Islet precursor cell (in vitro differentiated cells): ENCODE measurements at regions not wholly inside any gene's neighbourhood (a gene's known extent, or its start where the extent isn't known, plus 50 kb on each side); places are given as distances from the start of the nearest gene placed in this dataset.
"Not testable (repeated sequence)": the region's sequence is repeated elsewhere in the genome, so short reads cannot be mapped to it uniquely, and the experiment has no call there.

Experiments
- DNase-seq: peaks from one replicate; pipeline ENCODE4 v3.0.0-alpha.2; 2018

DNA sequence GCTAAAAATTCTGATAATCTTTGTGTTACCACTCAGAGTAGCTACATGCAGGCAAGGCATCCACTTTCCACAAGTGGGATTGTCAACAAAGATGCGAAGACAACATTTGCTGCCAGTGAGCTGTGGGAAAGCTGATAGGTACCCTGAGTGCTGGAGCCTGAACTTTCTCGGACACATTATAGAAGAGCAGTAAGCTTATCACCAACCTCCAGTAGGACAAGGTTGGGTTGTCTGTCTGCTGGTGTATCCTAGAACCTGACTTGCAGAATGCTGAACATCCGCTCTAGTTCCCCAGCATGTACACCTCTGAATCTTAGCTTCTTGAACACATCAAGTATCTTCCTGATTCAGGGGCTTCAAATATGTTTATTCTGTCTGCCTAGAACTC lies 103.8 kb upstream of the PPM1H start:
- DNase-seq: no peak

DNA sequence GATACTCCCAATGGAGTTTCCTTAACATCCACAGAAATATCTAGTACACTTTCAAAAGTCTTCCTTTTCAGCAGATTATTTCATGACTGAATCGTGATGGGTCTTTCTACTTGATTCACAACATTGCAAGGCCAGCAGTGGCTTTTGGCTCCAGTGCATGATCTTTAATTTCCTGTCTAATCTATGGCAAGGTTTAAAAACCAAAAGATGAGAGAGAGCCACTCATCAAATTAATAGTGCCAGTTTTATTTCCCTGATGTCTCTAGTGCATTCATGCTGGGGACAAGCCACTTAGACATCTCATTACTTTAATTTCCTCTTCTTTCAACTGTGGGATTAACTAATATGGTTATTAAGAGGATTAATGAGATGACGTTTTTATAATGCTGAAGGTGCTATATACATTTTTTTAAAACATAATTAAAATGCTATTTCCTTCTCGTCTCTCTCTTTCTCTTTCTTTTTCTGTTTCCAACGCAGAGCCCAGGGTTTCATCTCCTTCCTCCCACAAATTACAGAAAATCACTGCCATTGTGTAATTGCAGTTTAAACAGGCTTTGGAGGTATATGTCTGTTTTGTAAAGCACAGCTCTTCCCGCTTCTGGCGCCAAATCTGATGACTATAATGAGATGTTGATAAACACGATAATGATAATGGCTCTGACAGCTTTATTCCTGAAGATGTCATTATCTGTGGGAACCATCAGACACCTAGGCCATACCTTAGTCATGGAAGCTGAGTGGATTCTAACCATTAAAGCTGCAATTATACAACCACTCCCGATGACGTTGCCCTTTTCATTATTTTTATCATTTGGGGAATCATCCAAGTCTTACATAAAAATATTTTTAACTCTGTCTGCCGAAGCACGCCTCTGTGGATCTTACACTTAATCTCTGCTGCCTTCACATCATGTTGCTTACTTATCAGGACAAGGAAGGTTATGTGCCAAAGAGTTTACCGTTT lies 103.1 kb upstream of the PPM1H start:
- DNase-seq: no peak

DNA sequence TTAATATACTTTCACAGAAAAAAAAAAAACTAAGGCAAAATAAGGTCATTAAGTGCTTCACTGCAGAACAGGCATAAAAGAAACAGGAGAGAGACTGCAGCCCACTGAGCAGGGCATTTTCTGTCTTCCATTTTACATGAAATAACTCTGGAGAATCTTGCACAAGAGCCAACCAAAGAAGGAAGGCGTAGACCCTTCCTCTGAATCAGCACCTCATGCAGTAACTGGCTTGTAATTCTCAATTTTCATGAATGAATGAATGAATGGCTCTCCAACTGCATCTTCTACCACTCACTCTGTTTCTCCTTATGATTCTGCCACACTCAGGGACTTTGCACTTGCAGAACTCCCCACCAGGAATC lies 102.0 kb upstream of the PPM1H start:
- no peak for DNase-seq

DNA sequence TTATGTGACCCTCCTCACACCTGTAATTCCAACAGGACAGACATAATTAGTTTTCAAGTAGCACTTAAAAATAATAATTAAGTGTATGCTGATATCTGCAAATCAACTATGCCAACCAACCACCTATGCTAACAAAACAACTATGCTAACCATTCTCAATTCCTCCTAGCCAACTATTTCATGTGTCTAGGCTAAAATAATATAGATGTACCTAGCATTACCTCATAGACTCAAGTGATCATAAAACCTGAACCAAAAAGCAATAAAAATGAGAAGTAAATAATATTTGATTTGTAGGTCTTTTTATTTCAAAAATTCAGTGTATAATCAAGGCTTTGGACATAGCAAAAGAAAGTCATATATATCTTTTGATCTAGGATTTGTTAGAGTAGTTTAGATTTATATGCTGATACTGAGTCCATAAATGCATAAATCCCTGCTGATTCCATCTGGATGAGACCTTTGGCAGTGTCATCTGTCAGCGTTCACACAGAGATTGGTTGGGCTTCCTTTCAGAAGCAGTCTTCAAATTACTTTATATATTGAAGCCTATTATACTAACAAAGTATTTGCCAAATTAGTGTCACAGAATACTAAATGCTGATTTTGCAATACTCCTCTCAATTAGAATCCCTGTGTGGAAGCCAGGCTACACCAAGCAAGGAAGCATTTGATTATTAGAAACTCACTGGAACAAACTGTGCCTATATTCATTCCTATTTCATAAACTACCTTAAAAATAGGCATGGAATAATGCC lies 101.4 kb upstream of the PPM1H start:
- no peak for DNase-seq

DNA sequence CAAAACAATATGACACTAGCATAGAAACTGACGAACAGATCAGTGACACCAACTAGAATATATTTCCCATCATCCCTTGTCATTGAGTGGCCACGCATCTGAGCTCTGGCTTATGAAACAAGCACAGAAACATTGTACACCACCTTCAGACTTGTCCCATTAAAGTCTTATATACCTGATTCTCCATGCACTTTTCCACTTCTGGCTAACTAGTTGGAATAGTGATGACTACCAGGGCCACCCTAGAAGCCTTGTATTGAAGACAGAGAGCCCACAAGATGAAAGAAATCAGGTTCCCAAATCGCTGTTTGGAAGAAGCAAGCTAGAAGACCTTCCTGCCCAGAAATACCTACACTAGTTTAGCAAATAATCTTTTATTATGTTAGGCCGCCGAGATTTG lies 99.7 kb upstream of the PPM1H start:
- no peak for DNase-seq

DNA sequence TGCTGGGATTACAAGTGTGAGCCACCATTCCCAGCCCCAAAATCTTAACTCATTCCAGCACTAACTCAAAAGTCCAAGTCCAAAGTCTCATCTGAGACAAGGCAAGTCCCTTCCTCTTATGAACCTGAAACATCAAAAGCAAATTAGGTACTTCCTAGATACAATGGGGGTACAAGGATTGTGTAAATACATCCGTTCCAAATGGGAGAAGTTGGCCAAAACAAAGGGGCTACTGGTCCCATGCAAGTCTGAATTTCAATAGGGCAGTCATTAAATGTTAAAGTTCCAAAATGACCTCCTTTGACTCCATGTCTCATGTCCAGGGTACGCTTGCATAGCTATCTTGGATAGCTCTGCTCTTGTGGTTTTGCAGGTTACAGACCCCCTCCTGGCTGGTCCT lies 94.7 kb upstream of the PPM1H start:
- DNase-seq: no peak

DNA sequence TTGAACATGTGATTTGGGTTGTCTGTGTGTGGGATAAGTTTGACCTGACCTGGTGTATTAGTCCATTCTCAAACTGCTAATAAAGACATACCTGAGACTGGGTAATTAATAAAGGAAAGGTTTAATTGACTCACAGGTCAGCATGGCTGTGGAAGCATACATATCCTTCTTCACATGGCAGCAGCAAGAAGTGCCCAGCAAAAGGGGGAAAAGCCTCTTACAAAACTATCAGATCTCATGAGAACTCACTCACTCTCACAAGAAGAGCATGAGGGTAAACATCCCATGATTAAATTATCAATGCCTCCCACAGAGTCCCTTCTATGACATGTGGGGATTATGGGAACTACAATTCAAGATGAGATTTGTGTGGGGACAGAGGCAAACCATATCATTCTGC lies 94.0 kb upstream of the PPM1H start:
- no peak for DNase-seq

DNA sequence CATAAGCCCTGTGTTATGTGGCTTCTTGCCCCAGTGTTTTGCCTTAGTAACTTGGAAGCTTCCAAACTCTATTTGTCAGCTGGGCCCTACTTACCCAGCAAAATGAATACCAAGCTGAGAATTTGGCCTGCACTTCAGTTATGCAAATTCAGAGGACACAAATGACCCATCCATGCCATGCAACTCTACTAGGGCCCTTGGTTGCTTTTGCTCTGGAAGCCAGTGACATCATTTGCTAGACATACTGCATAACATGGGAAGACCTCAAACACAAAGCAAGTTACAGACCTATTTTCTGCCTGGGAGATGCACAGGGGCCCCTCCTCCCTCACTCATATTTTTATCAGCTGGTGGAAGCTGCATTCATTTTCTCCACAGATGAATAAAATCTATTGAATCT lies 90.2 kb upstream of the PPM1H start:
- no peak for DNase-seq

DNA sequence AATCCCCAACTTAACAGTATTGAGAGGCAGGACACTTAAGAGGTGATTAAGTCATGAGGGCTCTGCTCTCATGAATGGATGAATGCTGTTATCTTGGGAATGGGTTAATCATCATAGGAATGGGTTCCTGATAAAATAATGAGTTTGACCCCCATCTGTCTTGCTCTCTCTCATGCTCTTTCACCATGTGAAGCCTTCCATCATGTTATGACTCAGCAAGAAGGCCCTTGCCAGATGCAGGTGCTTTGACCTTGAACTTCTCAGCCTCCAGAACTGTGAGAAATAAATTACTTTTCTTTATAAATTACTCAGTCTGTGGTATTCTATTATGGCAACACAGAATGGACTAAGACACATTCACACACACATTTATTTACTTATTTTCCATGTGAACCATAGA lies 89.0 kb upstream of the PPM1H start:
- DNase-seq: no peak

DNA sequence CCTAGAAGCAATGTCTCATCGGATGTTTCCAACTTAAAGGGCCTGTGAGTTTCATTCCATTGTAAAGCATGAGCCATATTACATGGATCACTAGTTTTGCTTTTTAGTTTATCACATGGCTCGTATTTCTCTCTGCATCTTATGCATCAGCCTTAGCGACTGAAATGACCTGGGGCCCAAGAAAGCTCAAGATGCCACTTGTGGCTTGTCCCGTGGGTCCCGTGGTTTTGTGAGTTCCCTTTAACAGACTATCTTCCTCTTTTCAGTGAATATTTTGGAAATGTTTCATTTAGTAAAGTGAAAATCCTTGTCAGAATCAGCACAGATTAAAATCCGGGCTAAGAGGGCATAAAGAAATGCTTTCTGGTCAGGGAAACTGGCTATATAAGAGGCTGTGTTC lies 86.2 kb upstream of the PPM1H start:
- DNase-seq: no peak

DNA sequence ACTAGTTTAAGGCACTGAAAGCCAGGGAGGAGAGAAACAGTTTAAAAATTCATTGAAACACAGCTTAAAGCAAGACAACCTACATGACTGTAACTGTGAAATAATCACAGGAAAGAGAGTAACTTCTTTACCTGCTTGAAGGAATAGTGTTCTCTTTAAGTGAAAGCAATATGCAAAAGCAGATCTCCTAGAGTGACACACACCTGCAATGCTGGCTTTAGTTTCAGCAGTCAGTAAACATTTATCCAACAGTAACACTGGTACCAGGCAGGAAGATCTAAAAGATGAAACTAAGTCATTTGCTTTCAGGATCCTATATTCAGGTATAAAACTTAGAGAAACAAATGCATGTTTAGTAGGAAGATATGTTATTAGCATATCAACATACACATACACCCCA lies 85.3 kb upstream of the PPM1H start:
- DNase-seq: no peak

DNA sequence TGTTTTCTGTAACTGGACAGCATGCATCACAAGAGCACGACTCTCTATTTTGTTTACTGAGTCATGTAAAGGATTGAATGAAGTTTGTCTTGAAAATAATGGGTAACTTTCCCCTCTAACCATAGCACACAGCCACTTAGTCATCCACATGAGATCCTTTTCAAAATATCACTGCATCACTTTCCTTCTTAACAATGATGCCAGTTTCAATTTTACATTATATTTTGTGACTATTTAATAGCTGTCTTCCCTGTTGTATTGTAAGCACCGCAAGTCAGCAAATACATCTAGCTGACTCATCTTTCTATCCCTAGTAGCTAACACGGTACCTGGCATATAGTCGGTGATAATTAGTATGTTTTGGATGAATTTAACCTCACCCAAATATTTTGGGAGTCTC lies 83.3 kb upstream of the PPM1H start:
- DNase-seq: no peak

DNA sequence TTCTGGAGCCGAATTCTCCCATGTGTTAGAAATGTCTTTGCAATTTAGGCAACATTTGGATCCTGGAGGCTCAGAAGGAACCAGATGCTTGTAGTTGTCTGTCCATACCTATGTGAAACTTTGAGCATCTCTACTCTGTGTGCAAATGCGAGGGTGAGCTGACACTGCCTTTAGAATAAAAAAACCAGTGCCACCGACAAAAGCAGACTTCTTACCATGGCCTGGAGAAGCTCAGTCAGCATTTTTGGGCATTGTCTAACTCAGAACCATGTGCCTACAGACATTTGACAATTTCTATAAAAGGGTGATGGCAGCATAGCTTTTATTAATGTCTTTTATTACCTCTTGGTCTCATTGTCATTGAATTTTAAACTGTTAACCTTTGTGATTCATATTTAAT lies 78.4 kb upstream of the PPM1H start:
- no peak for DNase-seq

DNA sequence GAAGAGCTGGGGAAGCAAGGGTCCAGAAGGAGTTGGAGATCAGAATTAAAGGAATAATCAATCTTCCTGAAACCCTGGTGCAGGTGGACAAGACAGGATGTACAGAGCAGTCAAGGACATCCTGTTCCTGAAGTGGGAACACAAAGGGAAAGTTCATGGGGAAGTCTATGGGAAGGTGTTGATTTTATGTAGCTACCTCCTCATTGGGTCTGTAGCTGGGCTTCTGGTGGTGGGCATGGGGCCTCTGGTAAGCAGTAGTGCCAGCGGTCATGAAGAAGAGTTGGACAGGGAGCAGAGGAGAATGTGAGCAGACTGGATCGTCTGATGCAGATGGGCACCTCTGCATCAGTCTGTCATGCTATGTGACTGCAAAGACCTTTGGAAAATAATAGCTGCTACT lies 75.7 kb upstream of the PPM1H start:
- DNase-seq: no peak

DNA sequence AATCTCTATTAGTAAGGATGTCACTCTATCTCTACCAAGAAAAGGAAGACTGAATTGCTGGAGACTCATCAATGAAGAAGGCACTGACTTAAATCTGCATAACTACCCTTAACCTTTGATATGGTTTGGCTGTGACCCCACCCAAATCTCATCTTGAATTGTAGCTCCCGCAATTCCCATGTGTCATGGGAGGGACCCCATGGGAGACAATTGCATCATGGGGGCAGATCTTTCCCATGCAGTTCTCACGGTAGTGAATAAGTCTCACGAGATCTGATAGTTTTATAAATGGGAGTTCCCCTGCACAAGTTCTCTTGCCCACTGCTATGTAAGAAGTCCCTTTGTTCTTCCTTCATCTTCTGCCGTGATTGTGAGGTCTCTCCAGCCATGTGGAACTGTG lies 73.4 kb upstream of the PPM1H start:
- no peak for DNase-seq

DNA sequence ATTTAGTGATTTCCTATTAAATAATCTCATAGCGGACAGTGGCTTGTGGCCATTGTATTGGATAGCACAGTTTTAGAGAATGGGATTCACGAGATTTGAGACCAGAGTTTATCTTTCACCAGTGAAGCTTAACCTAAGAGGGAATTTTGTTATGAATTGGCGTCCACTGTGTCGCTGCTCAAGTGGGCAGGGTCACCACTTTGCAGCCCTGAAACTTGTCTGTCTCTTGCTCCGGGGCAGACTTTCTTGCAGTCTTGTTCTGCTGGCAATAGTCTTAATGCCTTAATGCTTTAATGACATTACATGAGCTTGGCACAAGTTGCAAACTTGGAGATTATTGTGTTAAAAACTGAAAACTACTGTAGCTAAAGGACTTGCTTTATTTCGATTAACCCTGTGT lies 72.8 kb upstream of the PPM1H start:
- DNase-seq: no peak

DNA sequence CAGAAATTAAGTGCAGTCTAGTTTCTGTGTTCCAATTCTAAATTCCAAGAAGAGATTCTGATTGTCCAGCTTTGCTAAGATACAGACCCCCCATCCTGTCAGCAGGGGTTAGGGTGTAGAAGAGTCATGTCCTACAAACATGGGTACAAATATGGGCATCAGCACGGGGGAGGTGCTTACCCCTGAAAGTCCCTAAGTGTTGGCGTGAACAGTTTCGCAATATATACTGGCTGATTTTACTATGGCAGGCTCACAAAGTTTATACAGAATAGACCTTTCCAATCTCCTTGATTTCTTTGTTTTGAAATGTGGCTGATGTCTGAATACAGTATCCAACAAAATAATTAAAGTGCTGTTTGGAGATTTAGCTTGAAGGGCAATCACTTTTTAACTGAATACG lies 71.6 kb upstream of the PPM1H start:
- DNase-seq: no peak

DNA sequence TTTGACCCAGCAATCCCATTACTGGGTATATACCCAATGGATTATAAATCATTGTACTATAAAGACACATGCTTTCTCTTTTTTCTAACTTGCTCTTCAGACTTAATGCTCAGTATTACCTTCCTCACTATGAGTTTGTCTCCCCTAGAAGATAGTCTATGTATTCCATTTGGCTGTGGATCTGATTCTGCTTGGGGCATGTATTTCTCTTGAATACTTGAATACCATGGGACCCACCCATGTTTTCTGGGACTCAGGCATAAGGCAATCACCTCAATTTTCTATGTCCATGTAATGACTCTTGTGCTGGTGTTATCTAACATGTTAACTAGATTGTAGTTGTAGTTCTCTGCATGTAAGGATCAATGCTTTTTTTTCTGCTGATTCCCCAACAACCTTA lies 70.4 kb upstream of the PPM1H start:
- no peak for DNase-seq

DNA sequence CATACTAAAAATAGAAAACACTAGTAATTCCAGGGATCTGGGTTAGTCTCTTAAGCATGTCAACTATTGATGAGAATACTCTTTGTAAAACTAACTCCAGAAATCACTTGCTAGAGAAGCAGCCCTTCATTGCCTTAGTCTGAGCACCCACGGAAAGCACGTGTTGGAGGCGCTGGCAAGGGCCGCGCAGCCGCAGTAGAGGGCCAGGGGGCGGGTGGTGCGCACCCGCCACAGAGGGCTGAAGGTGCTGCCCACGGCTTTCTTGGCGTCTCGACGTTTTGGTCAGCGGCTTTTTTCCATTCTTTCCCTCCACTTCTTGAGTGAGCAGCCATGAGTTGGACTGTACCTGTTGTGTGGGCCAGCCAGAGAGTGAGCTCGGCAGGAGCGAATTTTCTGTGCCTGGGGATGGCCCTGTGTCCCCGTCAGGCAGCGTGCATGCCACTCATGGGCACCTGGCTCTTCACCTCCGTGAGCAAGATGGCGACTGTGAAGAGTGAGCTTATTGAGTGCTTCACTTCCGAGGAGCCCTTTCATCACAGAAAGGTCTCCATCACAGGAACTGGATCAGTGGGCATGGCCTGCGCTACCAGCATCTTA lies 68.4 kb upstream of the PPM1H start:
- DNase-seq: no peak

DNA sequence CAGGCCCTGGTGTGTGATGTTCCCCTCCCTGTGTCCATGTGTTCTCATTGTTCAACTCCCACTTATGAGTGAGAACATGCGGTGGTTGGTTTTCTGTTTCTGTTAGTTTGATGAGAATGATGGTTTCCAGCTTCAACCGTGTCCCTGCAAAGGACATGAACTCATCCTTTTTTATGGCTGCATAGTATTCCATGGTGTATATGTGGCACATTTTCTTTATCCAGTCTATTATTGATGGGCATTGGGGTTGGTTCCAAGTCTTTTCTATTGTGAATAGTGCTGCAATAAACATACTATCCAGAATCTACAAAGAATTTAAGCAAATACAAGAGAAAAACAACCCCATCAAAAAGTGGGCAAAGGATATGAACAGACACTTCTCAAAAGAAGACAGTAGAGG lies 67.1 kb upstream of the PPM1H start:
- DNase-seq: not testable (repeated sequence)

DNA sequence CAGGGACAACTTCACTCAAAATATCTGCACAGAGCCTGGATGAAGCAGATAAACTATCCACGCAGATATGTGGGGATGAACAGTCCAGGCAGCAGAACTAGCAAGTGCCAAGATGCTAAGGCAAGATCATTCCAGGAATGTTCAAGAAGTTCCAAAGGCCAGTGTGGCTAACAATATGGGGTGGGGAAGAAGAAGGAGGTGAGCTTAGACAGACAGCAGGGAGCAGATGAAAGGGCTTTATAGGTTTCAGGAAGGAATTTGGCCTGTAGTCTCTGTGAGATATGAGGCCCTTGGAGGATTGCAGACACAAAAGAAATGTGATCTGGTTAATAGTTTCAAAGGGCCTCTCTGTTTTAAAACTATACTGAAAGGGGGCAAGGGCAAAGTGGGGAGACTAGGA lies 63.5 kb upstream of the PPM1H start:
- DNase-seq: peak; percentile 67

DNA sequence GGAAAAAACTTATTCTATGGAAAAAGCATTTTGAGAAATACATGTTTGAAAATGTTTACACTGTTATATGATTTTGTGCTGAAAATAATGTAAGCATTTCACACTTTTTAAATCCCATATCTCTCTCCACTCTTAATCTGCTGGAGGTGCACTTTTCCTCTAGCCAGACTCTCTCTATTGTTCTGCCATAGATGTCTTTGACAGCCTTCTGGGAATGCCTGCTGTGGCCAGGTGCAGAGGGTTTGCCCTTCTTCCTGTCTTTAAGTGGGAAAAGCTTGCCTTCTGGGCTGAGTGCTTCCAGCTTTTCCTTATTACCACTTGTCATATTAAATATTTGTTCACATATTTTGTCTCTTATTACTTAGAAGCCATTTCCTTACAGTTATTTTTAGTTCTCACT lies 60.1 kb upstream of the PPM1H start:
- no peak for DNase-seq

DNA sequence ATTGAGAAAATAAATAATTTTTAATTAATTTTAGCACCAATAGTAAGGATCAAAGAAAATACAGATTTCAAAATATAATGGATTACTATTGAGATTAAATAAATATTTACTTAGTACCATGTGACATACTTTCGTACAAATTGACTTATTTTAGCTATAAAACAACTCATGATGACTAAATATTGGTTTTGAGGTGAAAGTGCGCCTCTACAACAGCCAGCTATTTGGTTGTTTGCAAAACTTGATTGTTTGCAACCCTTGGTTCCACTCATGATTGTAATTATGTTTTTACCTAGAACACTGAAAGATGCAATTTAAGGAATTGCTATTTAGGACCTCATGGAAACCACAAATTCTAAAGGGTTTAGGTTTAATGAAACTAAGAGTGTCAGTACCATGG lies 51.9 kb upstream of the PPM1H start:
- DNase-seq: no peak
